Mucosa of descending colon (tissue), 3 donors: ENCODE measurements at regions not wholly inside any gene's neighbourhood (a gene's known extent, or its start where the extent isn't known, plus 50 kb on each side); places are given as distances from the start of the nearest gene placed in this dataset.

Experiments used
- ATAC-seq: fragments of 200-7000 bp; cut with Tn5 transposase; one replicate; pipeline ENCODE4 v1.9.1; 2020; ENCODE audit warnings: mild to moderate bottlenecking, moderate library complexity
- DNase-seq, 3 donors: peaks; one replicate each; pipeline ENCODE4 v3.0.0-alpha.2; 2020
- H3K36me3 ChIP-seq: fragments of 200-600 bp; one replicate; pipeline ENCODE4 v1.8.0; 2021; ENCODE audit warnings: low read depth, mild to moderate bottlenecking
- H3K4me1 ChIP-seq: fragments of 200-600 bp; one replicate; pipeline ENCODE4 v1.8.0; 2021; ENCODE audit warnings: low read depth, mild to moderate bottlenecking
- H3K4me3 ChIP-seq: fragments of 200-600 bp; one replicate; pipeline ENCODE4 v1.8.0; 2021; ENCODE audit warnings: mild to moderate bottlenecking
- H3K9me3 ChIP-seq: fragments of 200-600 bp; one replicate; pipeline ENCODE4 v1.8.0; 2021; ENCODE audit warnings: mild to moderate bottlenecking
- CTCF ChIP-seq: fragments of 200-600 bp; IDR thresholded peaks from one replicate; pipeline ENCODE4 v1.8.0; 2022; ENCODE audit warnings: antibody characterized with exemption, mild to moderate bottlenecking
- intact Hi-C, 2 donors: fragments of 100-400 bp; cut with DNase I in 1 of 2; cut with micrococcal nuclease in 1 of 2; formaldehyde crosslinking; loops; one replicate each; pipeline versions ENCODE4 v1.11.0 to v1.11.1; 2022; cut with DNase I, micrococcal nuclease
- donor health status: DM: no; HTN: no; CAD: no; lungs with moderate emphysema.
- donor health status: DM: no; HTN: no; CAD: no.
- donor health status: DM: no; HTN: yes; CAD: no.

DNA sequence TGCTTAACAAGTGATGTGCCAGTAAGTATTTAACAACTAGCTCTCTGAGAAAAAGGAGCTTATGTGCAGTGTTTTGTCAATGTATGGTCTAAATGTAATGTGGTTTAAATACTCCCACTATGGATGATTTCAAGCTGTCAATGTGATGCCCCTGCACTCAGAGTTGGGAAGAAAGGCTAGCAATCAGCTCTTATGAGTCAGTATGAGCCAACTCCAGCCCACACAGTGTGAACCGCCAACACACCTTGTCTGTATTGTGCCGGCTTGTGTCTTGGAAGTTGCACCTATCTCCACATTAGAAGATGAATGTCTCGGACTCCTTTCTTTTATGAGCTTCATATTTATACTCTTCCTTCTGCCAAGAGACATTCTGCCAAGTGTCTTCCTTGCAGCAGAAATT is 703.8 kb upstream of the RAB6C start:
- Histone ChIP-seq H3K36me3 (no peaks in the 10 kb centered on the region), H3K4me1 (no peaks in the 10 kb centered on the region), H3K4me3 (no peak overlapping the region), H3K9me3 (no peaks in the 10 kb centered on the region)
- DNase-seq (no peak), ATAC-seq (no peak)
- intact Hi-C loops = no loop called here
- TF ChIP-seq CTCF = no peak

GRCh38 chr2:129276978-129277584 is 702.4 kb upstream of the RAB6C start:
- no peaks in the 10 kb centered on the region for H3K36me3 ChIP-seq
- no peaks in the 10 kb centered on the region for H3K4me1 ChIP-seq
- TF ChIP-seq CTCF = no peak
- intact Hi-C loops = no loop called here
- no peak overlapping the region for H3K4me3 ChIP-seq
- DNase-seq (no peak), ATAC-seq (no peak)
- H3K9me3 ChIP-seq = no peaks in the 10 kb centered on the region

GRCh38 chr2:129277585-129277981 is 701.9 kb upstream of the RAB6C start:
- ATAC-seq = no peak
- no peak for TF ChIP-seq CTCF
- H3K36me3 ChIP-seq = no peaks in the 10 kb centered on the region
- no peak for DNase-seq
- no peak overlapping the region for H3K4me3 ChIP-seq
- no peaks in the 10 kb centered on the region for H3K9me3 ChIP-seq
- intact Hi-C loops = no loop called here
- no peaks in the 10 kb centered on the region for H3K4me1 ChIP-seq

GRCh38 chr2:129281791-129282530 is 697.5 kb upstream of the RAB6C start:
- Histone ChIP-seq H3K36me3 (no peaks in the 10 kb centered on the region), H3K4me1 (no peaks in the 10 kb centered on the region), H3K4me3 (no peak overlapping the region), H3K9me3 (no peaks in the 10 kb centered on the region)
- ATAC-seq (no peak), DNase-seq (no peak)
- TF ChIP-seq CTCF = no peak
- intact Hi-C loops = no loop called here

GRCh38 chr2:129285012-129285411 is 694.5 kb upstream of the RAB6C start:
- no peaks in the 10 kb centered on the region for H3K36me3 ChIP-seq

More at GRCh38 chr2:129285012-129285411, 694.5 kb upstream of the RAB6C start:
- Histone ChIP-seq H3K4me3 (no peak overlapping the region), H3K4me1 (no peaks in the 10 kb centered on the region), H3K9me3 (no peaks in the 10 kb centered on the region)
- TF ChIP-seq CTCF = no peak
- intact Hi-C loops = no loop called here
- DNase-seq (no peak), ATAC-seq (no peak)
